Tibial nerve (tissue), 4 donors: ENCODE measurements at regions not wholly inside any gene's neighbourhood (a gene's known extent, or its start where the extent isn't known, plus 50 kb on each side); places are given as distances from the start of the nearest gene placed in this dataset.

ENCODE experiments used
- DNase-seq, 2 donors: peaks; one replicate each; pipeline ENCODE4 v3.0.0-alpha.2; 2019; ENCODE audit warnings: low spot score in 2 of 2
- H3K27ac ChIP-seq, 4 donors: fragments of 200-600 bp; sonication (generic) in 3 of 4; one replicate each; pipeline ENCODE4 v1.5.1; 2017 to 2019; ENCODE audit warnings: mild to moderate bottlenecking in 1 of 4
- H3K27me3 ChIP-seq, 2 donors: fragments of 200-600 bp; sonication (generic) in 1 of 2; one replicate each; pipeline versions ENCODE4 v1.5.1 to v1.6.0; 2017 to 2019
- H3K36me3 ChIP-seq, 3 donors: fragments of 200-600 bp; sonication (generic); one replicate each; pipeline ENCODE4 v1.5.1; 2018 to 2019
- H3K4me1 ChIP-seq, 4 donors: fragments of 200-600 bp; sonication (generic) in 3 of 4; one replicate each; pipeline ENCODE4 v1.5.1; 2017 to 2019
- H3K4me3 ChIP-seq, 4 donors: fragments of 200-600 bp; sonication (generic) in 3 of 4; one replicate each; pipeline ENCODE4 v1.5.1; 2017 to 2019; ENCODE audit warnings: mild to moderate bottlenecking in 1 of 4, moderate library complexity in 1 of 4
- H3K9me3 ChIP-seq, 4 donors: fragments of 200-600 bp; sonication (generic) in 3 of 4; one replicate each; pipeline ENCODE4 v1.5.1; 2017 to 2019
- CTCF ChIP-seq, 5 experiments: fragments of 200-600 bp in 3 of 5; fragments of 450-650 bp in 2 of 5; sonication (generic) in 3 of 5; IDR thresholded peaks; one replicate each; pipeline ENCODE4 v1.5.1; 2016 to 2019; ENCODE audit warnings: antibody characterized with exemption in 5 of 5, mild to moderate bottlenecking in 3 of 5, moderate library complexity in 2 of 5
- EP300 ChIP-seq, 2 donors: sonication (generic); formaldehyde crosslinking; IDR thresholded peaks; one replicate each; pipeline ENCODE4 v1.6.1; 2017; ENCODE audit warnings: antibody characterized with exemption in 2 of 2, mild to moderate bottlenecking in 1 of 2
- POLR2A ChIP-seq, 2 donors: fragments of 450-650 bp; IDR thresholded peaks; one replicate each; pipeline ENCODE4 v1.6.1; 2017; ENCODE audit warnings: antibody characterized with exemption in 2 of 2, mild to moderate bottlenecking in 2 of 2, moderate library complexity in 2 of 2
- WGBS, 2 donors: methylation state at CpG; one replicate each; pipeline ENCODE4 v1.1.5; 2018; 5-methylcytosine and 5-hydroxymethylcytosine counted together

- Histone ChIP-seq H3K36me3 (no peaks in the 10 kb centered on the region), H3K9me3 (no peaks in the 10 kb centered on the region), H3K27ac (no peak overlapping the region), H3K4me1 (no peaks in the 10 kb centered on the region), H3K4me3 (no peak overlapping the region), H3K27me3 (no peaks in the 10 kb centered on the region)
- no peak for TF ChIP-seq EP300 (IDR thresholded peaks at IDR 0.05)
- TF ChIP-seq CTCF (IDR thresholded peaks at IDR 0.05), result no peak
- no peak for TF ChIP-seq POLR2A (IDR thresholded peaks at IDR 0.05)
- no peak for DNase-seq
Observed at GRCh38 chr7:79658304-79658703, 204.8 kb upstream of the MAGI2 start.

- 63 to 74% methylated on average over 2 of the region's 2 CpGs for WGBS, 2 donors
- Histone ChIP-seq H3K27me3 (no peaks in the 10 kb centered on the region), H3K4me3 (no peak overlapping the region), H3K36me3 (no peaks in the 10 kb centered on the region), H3K4me1 (no peaks in the 10 kb centered on the region), H3K27ac (no peak overlapping the region), H3K9me3 (no peaks in the 10 kb centered on the region)
- TF ChIP-seq POLR2A (IDR thresholded peaks at IDR 0.05) (no peak), CTCF (IDR thresholded peaks at IDR 0.05) (no peak), EP300 (IDR thresholded peaks at IDR 0.05) (no peak)
- no peak for DNase-seq
Observed at GRCh38 chr7:79653136-79653631, 199.7 kb upstream of the MAGI2 start.

- 61 to 63% methylated on average over 2 of the region's 2 CpGs for WGBS, 2 donors
Observed at GRCh38 chr7:79652619-79653018, 199.2 kb upstream of the MAGI2 start.

GRCh38 chr7:79647711-79648110 lies 194.2 kb upstream of the MAGI2 start:
- Histone ChIP-seq H3K36me3 (no peaks in the 10 kb centered on the region), H3K4me3 (no peak overlapping the region), H3K9me3 (no peaks in the 10 kb centered on the region), H3K27me3 (no peaks in the 10 kb centered on the region), H3K4me1 (no peaks in the 10 kb centered on the region), H3K27ac (no peak overlapping the region)
- 94 to 96% methylated on average over 8 of the region's 8 CpGs for WGBS, 2 donors
- TF ChIP-seq CTCF (IDR thresholded peaks at IDR 0.05) (no peak), POLR2A (IDR thresholded peaks at IDR 0.05) (no peak), EP300 (IDR thresholded peaks at IDR 0.05) (no peak)
- DNase-seq, result no peak

More at GRCh38 chr7:79652619-79653018, 199.2 kb upstream of the MAGI2 start:
- Histone ChIP-seq H3K4me3 (no peak overlapping the region), H3K9me3 (no peaks in the 10 kb centered on the region), H3K27me3 (no peaks in the 10 kb centered on the region), H3K36me3 (no peaks in the 10 kb centered on the region), H3K27ac (no peak overlapping the region), H3K4me1 (no peaks in the 10 kb centered on the region)
- no peak for DNase-seq
- TF ChIP-seq POLR2A (IDR thresholded peaks at IDR 0.05) (no peak), CTCF (IDR thresholded peaks at IDR 0.05) (no peak), EP300 (IDR thresholded peaks at IDR 0.05) (no peak)

- Histone ChIP-seq H3K4me1 (no peaks in the 10 kb centered on the region), H3K9me3 (no peaks in the 10 kb centered on the region), H3K27ac (no peak overlapping the region), H3K4me3 (no peak overlapping the region), H3K36me3 (no peaks in the 10 kb centered on the region), H3K27me3 (no peaks in the 10 kb centered on the region)
- DNase-seq, result no peak
- 88 to 89% methylated on average over 4 of the region's 4 CpGs for WGBS, 2 donors
- TF ChIP-seq EP300 (IDR thresholded peaks at IDR 0.05), result no peak
- TF ChIP-seq CTCF (IDR thresholded peaks at IDR 0.05), result no peak
- TF ChIP-seq POLR2A (IDR thresholded peaks at IDR 0.05), result no peak
Observed at GRCh38 chr7:79646278-79646677, 192.8 kb upstream of the MAGI2 start.
